Effector memory CD8-positive, alpha-beta T cell (primary cell): ENCODE measurements at regions not wholly inside any gene's neighbourhood (a gene's known extent, or its start where the extent isn't known, plus 50 kb on each side); places are given as distances from the start of the nearest gene placed in this dataset.

ENCODE experiments used
- ATAC-seq: fragments of 150-1000 bp; cut with Tn5 transposase; replicated peaks from 2 replicates; pipeline ENCODE4 v1.10.0; 2021; ENCODE audit warnings: mild to moderate bottlenecking, moderate library complexity
- DNase-seq, 3 experiments: peaks; one replicate each; pipeline ENCODE4 v3.0.0; 2021
- H3K27ac Mint-ChIP-seq, 2 donors: one replicate each; pipeline ENCODE4 v1.8.0; 2022; ENCODE audit warnings: mild to moderate bottlenecking in 2 of 2, mixed read lengths in 2 of 2, moderate library complexity in 2 of 2
- H3K27me3 Mint-ChIP-seq, 2 donors: one replicate each; pipeline ENCODE4 v1.8.0; 2022; ENCODE audit warnings: mixed read lengths in 2 of 2
- H3K36me3 Mint-ChIP-seq: one replicate; pipeline ENCODE4 v1.8.0; 2022; ENCODE audit warnings: mild to moderate bottlenecking, moderate library complexity, mixed read lengths; ENCODE audit not compliant: insufficient read depth
- H3K4me1 Mint-ChIP-seq, 2 donors: one replicate each; pipeline ENCODE4 v1.8.0; 2022; ENCODE audit warnings: low read depth in 2 of 2, mixed read lengths in 2 of 2
- H3K4me3 Mint-ChIP-seq, 2 donors: one replicate each; pipeline ENCODE4 v1.8.0; 2022; ENCODE audit warnings: mild to moderate bottlenecking in 2 of 2, mixed read lengths in 2 of 2, moderate library complexity in 2 of 2
- H3K9me3 Mint-ChIP-seq, 2 donors: one replicate each; pipeline ENCODE4 v1.8.0; 2022; ENCODE audit warnings: mixed read lengths in 2 of 2

- ATAC-seq: no peak
- no peaks in the 10 kb centered on the region for H3K27me3 Mint-ChIP-seq
- H3K9me3 Mint-ChIP-seq: peaks cover 3 to 5% of the 10 kb centered on the region in 2 donors
- no peak overlapping the region for H3K27ac Mint-ChIP-seq
- DNase-seq: no peak
- H3K4me1 Mint-ChIP-seq: no peaks in the 10 kb centered on the region
- no peak overlapping the region for H3K4me3 Mint-ChIP-seq
- no peaks in the 10 kb centered on the region for H3K36me3 Mint-ChIP-seq
Observed at GRCh38 chr11:133595998-133596590, 63.8 kb upstream of the OPCML start.

GRCh38 chr11:133593036-133593435 lies 60.7 kb upstream of the OPCML start:
- DNase-seq (no peak), ATAC-seq (no peak)
- Mint-ChIP-seq H3K9me3 (peaks cover 0 to 5% of the 10 kb centered on the region in 2 donors), H3K27ac (no peak overlapping the region), H3K4me1 (no peaks in the 10 kb centered on the region), H3K27me3 (no peaks in the 10 kb centered on the region), H3K4me3 (no peak overlapping the region), H3K36me3 (no peaks in the 10 kb centered on the region)

DNA sequence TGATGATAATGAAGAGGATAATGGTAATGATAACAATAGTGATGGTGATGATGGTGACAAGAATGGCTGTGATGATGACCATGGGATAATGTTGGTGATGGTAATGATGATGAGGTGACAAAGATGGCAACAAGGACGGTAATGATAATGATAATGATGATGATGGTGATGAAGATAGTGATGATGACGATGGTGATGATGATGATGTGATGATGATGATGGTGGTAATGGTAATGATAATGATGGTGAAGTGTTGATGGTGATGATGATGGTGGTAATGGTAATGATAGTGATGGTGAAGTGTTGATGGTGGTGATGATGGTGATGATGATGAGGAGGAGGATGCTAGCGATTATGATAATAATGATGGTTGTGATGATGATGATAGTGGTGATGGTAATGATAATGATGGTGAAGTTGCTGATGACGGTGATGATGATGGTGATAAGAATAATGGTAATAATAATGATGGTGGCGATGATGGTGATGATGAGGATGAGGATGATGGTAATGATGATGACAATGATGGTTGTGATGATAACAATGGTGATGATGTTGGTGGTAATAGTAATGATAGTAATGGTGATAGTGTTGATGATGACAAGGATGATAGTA lies 54.7 kb upstream of the OPCML start:
- no peaks in the 10 kb centered on the region for H3K36me3 Mint-ChIP-seq
- ATAC-seq: no peak
- H3K4me1 Mint-ChIP-seq: no peaks in the 10 kb centered on the region
- peaks cover 0 to 8% of the 10 kb centered on the region in 2 donors for H3K9me3 Mint-ChIP-seq
- no peaks in the 10 kb centered on the region for H3K27me3 Mint-ChIP-seq
- no peak overlapping the region for H3K4me3 Mint-ChIP-seq
- no peak overlapping the region for H3K27ac Mint-ChIP-seq
- no peak for DNase-seq

- Mint-ChIP-seq H3K27ac (no peak overlapping the region), H3K4me3 (no peak overlapping the region), H3K27me3 (no peaks in the 10 kb centered on the region), H3K9me3 (peaks cover 3 to 14% of the 10 kb centered on the region in 2 donors), H3K4me1 (no peaks in the 10 kb centered on the region), H3K36me3 (no peaks in the 10 kb centered on the region)
- no peak for DNase-seq
- ATAC-seq: no peak
Observed at GRCh38 chr11:133582750-133583149, 50.4 kb upstream of the OPCML start.

GRCh38 chr11:133582326-133582725 lies 50.0 kb upstream of the OPCML start:
- no peak for ATAC-seq
- H3K36me3 Mint-ChIP-seq: no peaks in the 10 kb centered on the region

More at GRCh38 chr11:133582326-133582725, 50.0 kb upstream of the OPCML start:
- H3K4me1 Mint-ChIP-seq: no peaks in the 10 kb centered on the region
- H3K27ac Mint-ChIP-seq: no peak overlapping the region
- H3K27me3 Mint-ChIP-seq: no peaks in the 10 kb centered on the region
- no peak overlapping the region for H3K4me3 Mint-ChIP-seq
- DNase-seq: no peak
- H3K9me3 Mint-ChIP-seq: peaks cover 4 to 14% of the 10 kb centered on the region in 2 donors
